HEK293T (cell line): ENCODE measurements at regions not wholly inside any gene's neighbourhood (a gene's known extent, or its start where the extent isn't known, plus 50 kb on each side); places are given as distances from the start of the nearest gene placed in this dataset.

ENCODE experiments used
- ARNT ChIP-seq: fragments of 450-650 bp; IDR thresholded peaks from 2 replicates; pipeline ENCODE4 v1.6.1; 2017; ENCODE audit warnings: mild to moderate bottlenecking
- LEF1 ChIP-seq: fragments of 450-650 bp; IDR thresholded peaks from 2 replicates; pipeline ENCODE4 v1.6.1; 2017; ENCODE audit warnings: mild to moderate bottlenecking, borderline replicate concordance

DNA sequence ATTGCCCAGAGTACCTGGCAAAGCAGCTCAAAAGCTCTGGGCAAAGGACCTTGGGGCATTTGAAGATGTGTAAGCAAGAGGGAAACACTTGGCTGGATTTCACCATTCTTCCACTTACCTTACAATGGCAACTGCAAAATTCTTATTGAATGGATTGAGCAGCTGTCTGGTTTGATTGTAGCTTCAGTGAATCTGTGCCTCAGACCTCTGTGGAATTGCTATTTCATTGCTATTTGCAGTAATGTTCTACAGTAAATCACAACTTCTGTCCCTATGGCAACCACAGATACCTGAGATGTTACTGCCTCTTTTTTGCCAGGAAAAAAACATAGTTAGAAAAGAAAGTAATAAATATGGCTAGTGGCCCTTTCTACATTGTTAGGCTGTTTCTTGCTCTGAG, 519.5 kb downstream of the SUCLA2 start:
- TF ChIP-seq LEF1, result no peak
- no peak for TF ChIP-seq ARNT
